ENCODE measurements at regions not wholly inside any gene's neighbourhood (a gene's known extent, or its start where the extent isn't known, plus 50 kb on each side); places are given as distances from the start of the nearest gene placed in this dataset.

GRCh38 chr14:53391631-53392285, 238.6 kb upstream of the DDHD1 start:
- H3K27ac ChIP-seq (ENCODE audit: low read length), result no peak overlapping the region
- H3K36me3 ChIP-seq (ENCODE audit: insufficient read depth, low read depth, low read length), result no peaks in the 10 kb centered on the region
- no peak overlapping the region for H3K9ac ChIP-seq (ENCODE audit: low read depth, low read length)
- peaks cover 15% of the 10 kb centered on the region for H3K9me3 ChIP-seq (ENCODE audit: insufficient read depth, low read depth, low read length)
- no peaks in the 10 kb centered on the region; the same call in 1 of the 2 replicates for H3K4me1 ChIP-seq (ENCODE audit: insufficient read depth, low read length)
- H3K4me3 ChIP-seq (ENCODE audit: low read length), result no peak overlapping the region
- no peaks in the 10 kb centered on the region for H3K27me3 ChIP-seq (ENCODE audit: insufficient read depth, low read length)

- Histone ChIP-seq H3K27ac (ENCODE audit: low read length) (no peak overlapping the region), H3K36me3 (ENCODE audit: insufficient read depth, low read depth, low read length) (no peaks in the 10 kb centered on the region), H3K9ac (ENCODE audit: low read depth, low read length) (no peak overlapping the region), H3K27me3 (ENCODE audit: insufficient read depth, low read length) (no peaks in the 10 kb centered on the region), H3K9me3 (ENCODE audit: insufficient read depth, low read depth, low read length) (peaks cover 15% of the 10 kb centered on the region), H3K4me1 (ENCODE audit: insufficient read depth, low read length) (no peaks in the 10 kb centered on the region; the same call in 1 of the 2 replicates), H3K4me3 (ENCODE audit: low read length) (no peak overlapping the region)
Observed at GRCh38 chr14:53391156-53391555, 238.0 kb upstream of the DDHD1 start.

- Histone ChIP-seq H3K9me3 (ENCODE audit: insufficient read depth, low read depth, low read length) (peaks cover 11% of the 10 kb centered on the region), H3K27me3 (ENCODE audit: insufficient read depth, low read length) (no peaks in the 10 kb centered on the region), H3K9ac (ENCODE audit: low read depth, low read length) (no peak overlapping the region), H3K27ac (ENCODE audit: low read length) (no peak overlapping the region), H3K4me3 (ENCODE audit: low read length) (no peak overlapping the region), H3K36me3 (ENCODE audit: insufficient read depth, low read depth, low read length) (no peaks in the 10 kb centered on the region), H3K4me1 (ENCODE audit: insufficient read depth, low read length) (no peaks in the 10 kb centered on the region; the same call in 1 of the 2 replicates)
Observed at GRCh38 chr14:53390008-53390407, 236.9 kb upstream of the DDHD1 start.

- H3K4me1 ChIP-seq (ENCODE audit: insufficient read depth, low read length), result no peaks in the 10 kb centered on the region; the same call in 1 of the 2 replicates
- H3K9me3 ChIP-seq (ENCODE audit: insufficient read depth, low read depth, low read length), result peaks cover 3% of the 10 kb centered on the region
- no peak overlapping the region for H3K9ac ChIP-seq (ENCODE audit: low read depth, low read length)
- no peaks in the 10 kb centered on the region for H3K27me3 ChIP-seq (ENCODE audit: insufficient read depth, low read length)
- no peak overlapping the region for H3K27ac ChIP-seq (ENCODE audit: low read length)
- no peaks in the 10 kb centered on the region for H3K36me3 ChIP-seq (ENCODE audit: insufficient read depth, low read depth, low read length)
- no peak overlapping the region for H3K4me3 ChIP-seq (ENCODE audit: low read length)
Observed at GRCh38 chr14:53389202-53389601, 236.1 kb upstream of the DDHD1 start.

- Histone ChIP-seq H3K4me1 (ENCODE audit: insufficient read depth, low read length) (no peaks in the 10 kb centered on the region), H3K27ac (ENCODE audit: low read length) (no peak overlapping the region), H3K27me3 (ENCODE audit: insufficient read depth, low read length) (no peaks in the 10 kb centered on the region), H3K4me3 (ENCODE audit: low read length) (no peak overlapping the region), H3K36me3 (ENCODE audit: insufficient read depth, low read depth, low read length) (no peaks in the 10 kb centered on the region), H3K9me3 (ENCODE audit: insufficient read depth, low read depth, low read length) (no peaks in the 10 kb centered on the region; the same call in 1 of the 2 replicates), H3K9ac (ENCODE audit: low read depth, low read length) (no peak overlapping the region)
Observed at GRCh38 chr14:53386362-53386761, 233.2 kb upstream of the DDHD1 start.

GRCh38 chr14:53384536-53384935, 231.4 kb upstream of the DDHD1 start:
- H3K9me3 ChIP-seq (ENCODE audit: insufficient read depth, low read depth, low read length), result no peaks in the 10 kb centered on the region; the same call in 1 of the 2 replicates
- H3K27ac ChIP-seq (ENCODE audit: low read length), result no peak overlapping the region
- no peak overlapping the region for H3K9ac ChIP-seq (ENCODE audit: low read depth, low read length)
- no peaks in the 10 kb centered on the region for H3K27me3 ChIP-seq (ENCODE audit: insufficient read depth, low read length)
- no peaks in the 10 kb centered on the region for H3K4me1 ChIP-seq (ENCODE audit: insufficient read depth, low read length)
- H3K4me3 ChIP-seq (ENCODE audit: low read length), result no peak overlapping the region
- no peaks in the 10 kb centered on the region for H3K36me3 ChIP-seq (ENCODE audit: insufficient read depth, low read depth, low read length)

GRCh38 chr14:53384073-53384472, 230.9 kb upstream of the DDHD1 start:
- Histone ChIP-seq H3K27me3 (ENCODE audit: insufficient read depth, low read length) (no peaks in the 10 kb centered on the region), H3K9me3 (ENCODE audit: insufficient read depth, low read depth, low read length) (no peaks in the 10 kb centered on the region; the same call in 1 of the 2 replicates), H3K36me3 (ENCODE audit: insufficient read depth, low read depth, low read length) (no peaks in the 10 kb centered on the region), H3K4me3 (ENCODE audit: low read length) (no peak overlapping the region), H3K27ac (ENCODE audit: low read length) (no peak overlapping the region), H3K4me1 (ENCODE audit: insufficient read depth, low read length) (no peaks in the 10 kb centered on the region), H3K9ac (ENCODE audit: low read depth, low read length) (no peak overlapping the region)

- H3K27me3 ChIP-seq (ENCODE audit: insufficient read depth, low read length), result no peaks in the 10 kb centered on the region
- H3K4me1 ChIP-seq (ENCODE audit: insufficient read depth, low read length), result no peaks in the 10 kb centered on the region
- H3K4me3 ChIP-seq (ENCODE audit: low read length), result no peak overlapping the region
- no peak overlapping the region for H3K9ac ChIP-seq (ENCODE audit: low read depth, low read length)
- H3K36me3 ChIP-seq (ENCODE audit: insufficient read depth, low read depth, low read length), result no peaks in the 10 kb centered on the region
- H3K27ac ChIP-seq (ENCODE audit: low read length), result no peak overlapping the region
- no peaks in the 10 kb centered on the region; the same call in 1 of the 2 replicates for H3K9me3 ChIP-seq (ENCODE audit: insufficient read depth, low read depth, low read length)
Observed at GRCh38 chr14:53381895-53382294, 228.8 kb upstream of the DDHD1 start.

- no peaks in the 10 kb centered on the region for H3K36me3 ChIP-seq (ENCODE audit: insufficient read depth, low read depth, low read length)
- H3K9ac ChIP-seq (ENCODE audit: low read depth, low read length), result no peak overlapping the region
- no peaks in the 10 kb centered on the region for H3K4me1 ChIP-seq (ENCODE audit: insufficient read depth, low read length)
- H3K27ac ChIP-seq (ENCODE audit: low read length), result no peak overlapping the region
- H3K9me3 ChIP-seq (ENCODE audit: insufficient read depth, low read depth, low read length), result no peaks in the 10 kb centered on the region; the same call in 1 of the 2 replicates
- no peak overlapping the region for H3K4me3 ChIP-seq (ENCODE audit: low read length)
- no peaks in the 10 kb centered on the region for H3K27me3 ChIP-seq (ENCODE audit: insufficient read depth, low read length)
Observed at GRCh38 chr14:53380867-53381225, 227.7 kb upstream of the DDHD1 start.

GRCh38 chr14:53380052-53380866, 227.1 kb upstream of the DDHD1 start:
- no peak overlapping the region for H3K4me3 ChIP-seq (ENCODE audit: low read length)
- no peaks in the 10 kb centered on the region for H3K27me3 ChIP-seq (ENCODE audit: insufficient read depth, low read length)
- H3K4me1 ChIP-seq (ENCODE audit: insufficient read depth, low read length), result no peaks in the 10 kb centered on the region
- no peaks in the 10 kb centered on the region for H3K36me3 ChIP-seq (ENCODE audit: insufficient read depth, low read depth, low read length)
- H3K9ac ChIP-seq (ENCODE audit: low read depth, low read length), result no peak overlapping the region
- H3K27ac ChIP-seq (ENCODE audit: low read length), result no peak overlapping the region
- no peaks in the 10 kb centered on the region; the same call in 1 of the 2 replicates for H3K9me3 ChIP-seq (ENCODE audit: insufficient read depth, low read depth, low read length)

- no peak overlapping the region for H3K9ac ChIP-seq (ENCODE audit: low read depth, low read length)
- H3K36me3 ChIP-seq (ENCODE audit: insufficient read depth, low read depth, low read length), result no peaks in the 10 kb centered on the region
- no peaks in the 10 kb centered on the region for H3K9me3 ChIP-seq (ENCODE audit: insufficient read depth, low read depth, low read length)
- H3K4me3 ChIP-seq (ENCODE audit: low read length), result no peak overlapping the region
- no peak overlapping the region for H3K27ac ChIP-seq (ENCODE audit: low read length)
- H3K27me3 ChIP-seq (ENCODE audit: insufficient read depth, low read length), result no peaks in the 10 kb centered on the region
- no peaks in the 10 kb centered on the region for H3K4me1 ChIP-seq (ENCODE audit: insufficient read depth, low read length)
Observed at GRCh38 chr14:53378142-53378541, 225.0 kb upstream of the DDHD1 start.

- H3K9ac ChIP-seq (ENCODE audit: low read depth, low read length), result no peak overlapping the region
- no peaks in the 10 kb centered on the region for H3K36me3 ChIP-seq (ENCODE audit: insufficient read depth, low read depth, low read length)
- H3K4me3 ChIP-seq (ENCODE audit: low read length), result no peak overlapping the region
- no peaks in the 10 kb centered on the region for H3K4me1 ChIP-seq (ENCODE audit: insufficient read depth, low read length)
- no peaks in the 10 kb centered on the region for H3K27me3 ChIP-seq (ENCODE audit: insufficient read depth, low read length)
- H3K27ac ChIP-seq (ENCODE audit: low read length), result no peak overlapping the region
- no peaks in the 10 kb centered on the region for H3K9me3 ChIP-seq (ENCODE audit: insufficient read depth, low read depth, low read length)
Observed at GRCh38 chr14:53376064-53376463, 222.9 kb upstream of the DDHD1 start.

Measured in iPS-20b (cell line).